ENCODE measurements at regions not wholly inside any gene's neighbourhood (a gene's known extent, or its start where the extent isn't known, plus 50 kb on each side); places are given as distances from the start of the nearest gene placed in this dataset.

GRCh38 chr6:82772851-82773717, 292.6 kb downstream of the UBE3D start:
- 28 to 40% (median 34%) methylated on average over 5 of the region's 5 CpGs for WGBS, 3 donors
- no peak for ATAC-seq

GRCh38 chr6:82775361-82775760, 290.3 kb downstream of the UBE3D start:
- Histone ChIP-seq H3K36me3 (ENCODE audit: insufficient read depth in 1 of 2, low read depth in 1 of 2) (no peaks in the 10 kb centered on the region), H3K4me3 (no peak overlapping the region), H3K9me3 (no peaks in the 10 kb centered on the region), H3K4me1 (no peaks in the 10 kb centered on the region), H3K27ac (no peak overlapping the region), H3K27me3 (ENCODE audit: insufficient read depth in 3 of 3, low read length in 2 of 3) (no peaks in the 10 kb centered on the region)
- intact Hi-C loops (cut with DNase I) = no loop called here
- 74 to 88% (median 77%) methylated on average over 1 of the region's 1 CpG for WGBS, 3 donors
- TF ChIP-seq CTCF (IDR thresholded peaks at IDR 0.05) = no peak
- DNase-seq (no peak), ATAC-seq (no peak)

More at GRCh38 chr6:82772851-82773717, 292.6 kb downstream of the UBE3D start:
- Histone ChIP-seq H3K4me1 (no peaks in the 10 kb centered on the region), H3K4me3 (no peak overlapping the region), H3K27me3 (ENCODE audit: insufficient read depth in 3 of 3, low read length in 2 of 3) (no peaks in the 10 kb centered on the region), H3K27ac (no peak overlapping the region), H3K36me3 (ENCODE audit: insufficient read depth in 1 of 2, low read depth in 1 of 2) (no peaks in the 10 kb centered on the region), H3K9me3 (no peaks in the 10 kb centered on the region)
- no peak for DNase-seq
- no peak for TF ChIP-seq CTCF (IDR thresholded peaks at IDR 0.05)
- intact Hi-C loops (cut with DNase I) = no loop called here

GRCh38 chr6:82775981-82776380, 289.7 kb downstream of the UBE3D start:
- intact Hi-C loops (cut with DNase I) = no loop called here
- Histone ChIP-seq H3K4me1 (no peaks in the 10 kb centered on the region), H3K27me3 (ENCODE audit: insufficient read depth in 3 of 3, low read length in 2 of 3) (no peaks in the 10 kb centered on the region), H3K4me3 (no peak overlapping the region), H3K27ac (no peak overlapping the region), H3K9me3 (no peaks in the 10 kb centered on the region), H3K36me3 (ENCODE audit: insufficient read depth in 1 of 2, low read depth in 1 of 2) (no peaks in the 10 kb centered on the region)
- no peak for TF ChIP-seq CTCF (IDR thresholded peaks at IDR 0.05)
- DNase-seq = no peak
- 30 to 61% (median 37%) methylated on average over 1 of the region's 1 CpG for WGBS, 3 donors
- ATAC-seq = no peak

- Histone ChIP-seq H3K9me3 (no peaks in the 10 kb centered on the region), H3K27me3 (ENCODE audit: insufficient read depth in 3 of 3, low read length in 2 of 3) (no peaks in the 10 kb centered on the region), H3K4me3 (no peak overlapping the region), H3K4me1 (no peaks in the 10 kb centered on the region), H3K27ac (no peak overlapping the region), H3K36me3 (ENCODE audit: insufficient read depth in 1 of 2, low read depth in 1 of 2) (no peaks in the 10 kb centered on the region)
- WGBS, 3 donors = 71 to 76% (median 75%) methylated on average over 3 of the region's 3 CpGs
- ATAC-seq (no peak), DNase-seq (no peak)
- TF ChIP-seq CTCF (IDR thresholded peaks at IDR 0.05) = no peak
- intact Hi-C loops (cut with DNase I) = no loop called here
Observed at GRCh38 chr6:82779041-82779440, 286.6 kb downstream of the UBE3D start.

- H3K4me3 ChIP-seq = no peak overlapping the region
- H3K4me1 ChIP-seq = no peaks in the 10 kb centered on the region
- no peaks in the 10 kb centered on the region for H3K27me3 ChIP-seq (ENCODE audit: insufficient read depth in 3 of 3, low read length in 2 of 3)
- intact Hi-C loops (cut with DNase I) = no loop called here
- H3K27ac ChIP-seq = no peak overlapping the region
- ATAC-seq (no peak), DNase-seq (no peak)
- WGBS, 3 donors = 81 to 84% (median 82%) methylated on average over 1 of the region's 1 CpG
- H3K9me3 ChIP-seq = no peaks in the 10 kb centered on the region
- H3K36me3 ChIP-seq (ENCODE audit: insufficient read depth in 1 of 2, low read depth in 1 of 2) = no peaks in the 10 kb centered on the region
- TF ChIP-seq CTCF (IDR thresholded peaks at IDR 0.05) = no peak
Observed at GRCh38 chr6:82780334-82780733, 285.3 kb downstream of the UBE3D start.

Measured in psoas muscle (tissue), 7 donors.